Forelimb muscle (tissue), 1 donor: ENCODE measurements at regions not wholly inside any gene's neighbourhood (a gene's known extent, or its start where the extent isn't known, plus 50 kb on each side); places are given as distances from the start of the nearest gene placed in this dataset.

Experiments
- DNase-seq: peaks from one replicate; pipeline ENCODE4 v3.0.0-alpha.2; 2013; ENCODE audit warnings: low read depth

DNA sequence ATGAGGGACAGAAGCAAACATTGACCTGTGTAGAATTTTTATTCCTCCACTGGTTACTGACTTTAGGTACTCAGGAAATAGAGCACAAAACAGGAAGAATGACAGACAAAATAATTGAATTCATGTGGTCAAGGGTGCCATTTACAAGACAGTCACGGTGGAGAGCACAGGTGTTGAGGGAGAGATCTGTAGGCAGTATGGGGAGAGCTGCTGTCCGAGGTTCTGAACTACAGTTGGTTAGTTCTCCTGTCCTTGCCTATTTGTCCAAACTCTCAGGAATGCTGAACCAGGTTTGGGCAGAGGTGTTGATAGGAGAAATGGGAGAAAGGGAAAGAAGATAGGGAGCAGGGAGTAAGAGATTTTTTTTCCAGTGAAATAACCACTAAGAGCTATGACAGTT is 178.5 kb upstream of the ZBTB20 start:
- peak; percentile 17 for DNase-seq

DNA sequence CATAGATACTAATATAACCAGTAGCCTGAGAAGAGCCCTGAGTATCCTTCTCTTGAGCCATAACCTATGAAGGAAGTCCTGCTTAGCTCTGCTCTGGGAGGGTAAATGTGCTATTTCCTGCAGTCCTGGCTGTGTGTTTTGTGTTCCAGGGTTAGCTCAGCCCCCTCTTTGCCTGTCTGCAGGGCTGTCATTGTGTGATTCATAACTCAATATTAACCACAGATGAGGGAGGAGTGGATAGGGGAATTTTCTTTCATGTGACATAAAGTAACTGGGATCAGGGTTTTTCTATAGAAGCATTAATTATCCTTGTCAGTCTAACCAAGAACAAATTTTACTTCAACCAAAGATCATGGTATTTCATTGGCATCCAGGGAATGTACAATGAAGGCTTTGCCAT is 183.3 kb upstream of the ZBTB20 start:
- DNase-seq, result no peak

DNA sequence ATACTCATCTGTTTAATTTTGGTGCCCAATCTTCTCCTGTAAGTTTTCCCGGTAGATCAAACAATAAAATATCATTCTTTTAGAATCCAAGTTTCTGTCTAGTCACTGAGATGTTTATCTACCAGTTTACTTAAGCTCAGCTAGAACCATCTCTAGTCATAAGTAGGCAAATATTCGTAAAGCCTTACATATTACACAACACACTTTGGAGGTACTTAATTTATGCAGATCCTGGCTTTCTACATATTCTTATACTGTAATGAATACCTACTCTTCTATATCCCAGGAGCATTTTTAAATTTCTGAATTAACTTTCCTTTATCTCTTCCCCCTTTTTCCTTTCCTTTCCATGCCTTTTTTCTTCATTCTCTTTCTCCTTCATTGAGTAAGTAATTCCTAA is 185.9 kb upstream of the ZBTB20 start:
- DNase-seq, result no peak

DNA sequence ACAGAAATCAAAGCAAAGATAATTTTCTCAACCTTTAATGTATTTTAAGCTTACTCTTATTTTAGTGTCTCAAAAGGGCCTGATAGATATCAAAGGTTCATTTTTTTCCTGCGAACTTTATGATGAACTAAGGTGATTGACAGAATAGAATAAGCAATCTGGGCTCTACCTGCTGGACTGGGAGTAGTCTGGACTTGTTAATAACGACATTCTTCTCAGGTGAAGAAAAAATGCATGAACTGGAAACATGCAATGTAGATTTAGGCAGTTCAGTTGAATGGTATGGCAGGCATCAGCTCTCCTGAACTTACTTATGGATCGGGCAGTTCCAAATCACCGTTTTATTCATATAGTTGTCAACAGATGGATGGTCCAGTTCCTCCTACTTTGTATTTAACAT is 189.7 kb upstream of the ZBTB20 start:
- no peak for DNase-seq

DNA sequence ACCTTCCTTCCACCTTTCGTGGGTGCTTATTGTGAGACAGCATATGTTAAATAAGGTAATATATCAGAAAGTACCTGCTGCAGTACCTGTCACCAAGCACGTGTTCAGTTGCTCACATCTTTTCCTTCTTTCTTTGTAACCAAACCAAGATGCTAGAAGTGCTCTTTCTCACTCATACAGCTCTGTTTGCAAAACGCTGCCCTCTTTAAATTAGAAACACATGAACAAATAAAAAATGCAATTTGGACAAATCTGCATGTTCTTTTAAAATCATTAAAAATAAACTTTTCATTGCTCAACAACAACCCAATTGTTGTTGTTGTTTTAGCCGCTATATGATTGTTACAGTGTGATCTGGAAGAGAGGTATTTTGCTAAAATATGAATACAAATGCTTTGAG is 193.5 kb upstream of the ZBTB20 start:
- DNase-seq, result no peak

DNA sequence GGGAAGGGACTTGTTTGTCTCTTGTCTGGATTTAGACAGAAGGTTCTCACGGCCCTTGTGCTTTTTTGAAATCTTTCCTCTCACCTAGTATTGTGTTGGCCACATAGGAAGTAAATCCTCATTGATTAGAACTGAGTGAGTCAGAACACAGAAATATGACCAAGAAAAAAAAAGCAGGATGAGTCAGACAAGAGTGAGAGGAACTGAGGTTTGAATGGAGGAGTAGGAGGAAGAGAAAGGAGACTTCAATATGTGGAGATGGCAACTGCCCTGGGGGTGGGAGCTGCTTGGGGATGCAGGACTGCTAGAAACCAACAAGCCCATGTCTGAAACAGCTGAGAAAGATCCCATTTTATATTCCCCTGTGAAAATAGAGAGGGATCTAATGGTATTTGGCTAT is 194.1 kb upstream of the ZBTB20 start:
- DNase-seq, result no peak

DNA sequence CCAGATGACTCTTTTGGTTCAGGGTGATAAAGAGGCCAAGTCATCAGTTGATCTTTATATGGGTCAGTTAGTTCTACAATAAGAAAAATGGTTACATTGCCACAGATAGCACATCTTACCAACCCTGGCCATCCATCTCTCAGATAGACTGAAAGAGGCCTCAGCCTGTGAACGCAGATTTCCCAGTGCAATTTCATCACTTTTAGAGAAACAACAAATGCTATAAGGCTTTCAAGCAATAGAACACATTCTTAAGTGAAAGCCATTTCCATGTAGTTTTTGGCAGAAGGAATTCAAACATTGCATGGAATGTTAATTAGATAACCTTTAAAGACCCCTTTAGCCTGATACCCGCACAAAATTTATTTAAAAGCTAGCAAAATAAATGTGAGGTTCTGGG is 200.6 kb upstream of the ZBTB20 start:
- no peak for DNase-seq

DNA sequence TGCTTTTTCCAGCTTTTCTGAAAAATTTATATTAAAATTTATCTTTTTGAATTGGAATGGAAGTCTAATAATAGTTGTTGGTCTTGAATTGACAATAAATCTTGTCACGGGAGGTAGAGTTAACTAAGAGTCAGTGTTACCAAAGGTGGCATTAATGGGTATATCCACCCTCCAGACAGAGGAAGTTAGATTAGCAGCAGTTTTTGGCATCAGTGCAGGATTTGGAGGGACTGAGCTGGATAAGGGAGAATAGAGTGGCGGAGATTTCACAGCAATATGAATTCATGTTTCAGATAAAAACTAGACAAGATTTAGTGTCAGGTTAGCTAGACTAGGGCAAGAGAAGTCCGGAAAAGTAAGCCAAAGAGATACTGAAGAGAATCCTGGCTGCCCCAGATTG is 201.3 kb upstream of the ZBTB20 start:
- no peak for DNase-seq

DNA sequence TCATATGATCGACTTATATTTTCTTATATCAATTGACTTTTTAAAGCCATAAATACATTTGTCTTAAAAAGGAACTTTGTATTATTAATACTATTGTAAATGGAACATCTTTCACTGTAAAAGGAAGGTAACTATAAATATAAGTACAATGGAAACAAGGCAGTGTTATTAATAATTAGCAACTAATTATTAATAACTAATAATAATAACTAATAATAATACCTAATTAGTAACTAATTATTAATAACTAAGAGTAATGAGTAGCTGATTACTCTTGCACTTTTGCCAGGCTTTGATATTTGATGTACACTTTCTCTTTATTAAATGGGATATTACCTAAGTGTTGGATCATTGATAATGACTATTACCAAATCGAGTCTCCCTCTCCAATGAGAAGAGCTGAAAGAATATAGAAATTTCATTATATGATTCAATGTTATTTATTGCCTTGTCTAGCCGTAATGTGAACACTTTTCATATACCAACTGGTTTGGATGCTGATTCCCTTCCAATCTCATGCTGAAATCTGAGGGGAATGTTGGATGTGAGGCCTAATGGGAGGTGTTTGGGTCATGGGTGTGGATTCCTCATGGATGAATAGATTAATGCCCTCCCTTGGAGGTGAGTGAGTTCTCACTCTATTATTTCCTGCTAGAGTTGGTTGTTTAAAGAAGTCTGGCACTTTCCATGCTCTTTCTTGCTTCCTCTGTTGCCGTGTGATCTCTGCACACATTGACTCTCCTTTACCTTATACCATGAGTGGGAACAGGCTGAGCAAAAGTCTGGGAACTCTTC is 202.1 kb upstream of the ZBTB20 start:
- no peak for DNase-seq

DNA sequence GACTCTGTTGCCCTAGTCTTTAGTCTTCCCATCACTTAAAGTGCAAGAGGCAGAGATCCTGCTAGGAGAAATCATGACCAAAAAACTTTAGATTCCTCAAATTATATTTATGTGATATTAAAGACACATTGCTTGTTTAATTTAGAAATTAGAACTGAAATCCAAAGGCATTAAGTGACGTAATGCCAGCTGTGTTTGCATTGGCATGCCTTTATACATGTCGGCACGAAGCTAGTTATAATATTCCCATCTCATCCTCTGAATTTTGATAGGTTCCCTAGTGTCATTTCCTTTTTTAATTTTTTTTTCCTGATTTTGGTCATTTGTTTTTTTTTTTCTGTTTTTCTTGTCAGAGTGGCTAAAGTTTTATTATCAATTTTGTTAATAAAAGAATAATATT is 203.5 kb upstream of the ZBTB20 start:
- DNase-seq, result no peak

DNA sequence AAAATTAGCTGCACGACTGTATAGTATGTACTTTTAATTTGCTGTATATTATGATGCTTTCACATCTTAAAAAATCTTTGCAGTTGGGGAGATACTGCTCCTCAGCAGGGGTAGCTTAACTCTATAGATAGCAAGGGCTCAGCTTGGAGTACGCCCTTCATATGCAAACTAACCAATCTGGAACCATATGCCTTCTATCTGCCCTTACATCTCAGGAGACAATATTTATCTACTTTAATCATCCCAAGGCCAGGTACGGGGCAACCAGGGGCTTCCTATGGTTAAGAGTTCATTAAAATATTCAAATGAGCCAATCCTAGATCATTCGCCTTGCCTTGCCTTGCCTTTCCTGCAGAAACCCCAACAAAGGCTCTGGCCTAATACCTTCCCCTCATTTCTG is 204.1 kb upstream of the ZBTB20 start:
- no peak for DNase-seq

DNA sequence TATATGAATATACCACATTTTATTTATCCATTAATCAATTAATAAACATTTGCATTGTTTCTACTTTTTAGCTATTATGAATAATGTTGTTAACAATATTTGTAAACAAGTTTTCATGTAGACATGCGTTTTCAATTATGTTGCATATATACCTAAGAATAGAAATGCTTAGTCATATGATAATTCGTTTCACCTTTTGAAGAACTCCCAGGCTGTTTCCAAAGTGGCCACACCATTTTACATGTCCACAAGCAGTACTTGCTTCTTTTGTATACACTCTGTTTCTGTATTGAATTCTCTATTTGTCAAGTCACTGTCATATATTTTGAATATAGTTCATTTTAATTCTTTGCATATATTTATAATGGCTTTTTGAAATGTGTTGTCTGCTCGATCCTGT is 206.9 kb upstream of the ZBTB20 start:
- no peak for DNase-seq

DNA sequence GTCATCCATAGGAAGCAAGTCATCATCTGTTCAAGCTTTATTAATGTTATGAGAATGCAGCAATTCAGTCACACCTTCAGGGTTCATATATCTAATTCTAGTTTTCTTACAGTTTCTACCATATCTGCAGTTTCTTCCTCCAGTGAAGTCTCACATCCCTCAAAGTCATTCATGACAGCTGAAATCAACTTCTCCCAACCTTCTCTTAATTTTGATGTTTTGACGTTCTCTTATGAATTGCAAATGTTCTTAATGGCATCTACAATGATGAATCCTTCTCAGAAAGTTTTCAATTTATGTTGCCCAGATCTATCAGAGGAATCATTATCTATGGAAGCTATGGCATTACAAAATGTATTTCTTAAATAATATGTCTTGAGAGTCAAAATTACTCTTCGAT is 210.4 kb upstream of the ZBTB20 start:
- no peak for DNase-seq

DNA sequence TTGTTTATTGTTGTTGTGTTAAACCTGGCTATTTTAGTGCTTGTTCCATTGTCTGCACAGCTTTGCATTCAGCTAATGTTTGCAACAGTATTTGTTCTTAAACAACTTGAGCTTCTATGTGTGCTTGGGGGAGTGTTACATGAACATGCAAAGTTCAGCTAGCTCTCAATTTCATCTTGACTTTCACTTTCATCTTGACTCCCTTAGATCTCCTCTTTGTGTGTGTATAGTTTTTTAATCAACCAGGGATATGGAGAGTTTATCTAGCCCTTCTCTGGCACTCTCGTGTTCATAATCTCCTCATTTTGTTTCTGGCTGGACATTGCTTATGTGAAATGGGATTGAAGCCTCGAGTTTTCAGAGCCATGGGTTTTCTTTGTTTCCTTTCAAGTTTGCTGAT is 212.4 kb upstream of the ZBTB20 start:
- no peak for DNase-seq

DNA sequence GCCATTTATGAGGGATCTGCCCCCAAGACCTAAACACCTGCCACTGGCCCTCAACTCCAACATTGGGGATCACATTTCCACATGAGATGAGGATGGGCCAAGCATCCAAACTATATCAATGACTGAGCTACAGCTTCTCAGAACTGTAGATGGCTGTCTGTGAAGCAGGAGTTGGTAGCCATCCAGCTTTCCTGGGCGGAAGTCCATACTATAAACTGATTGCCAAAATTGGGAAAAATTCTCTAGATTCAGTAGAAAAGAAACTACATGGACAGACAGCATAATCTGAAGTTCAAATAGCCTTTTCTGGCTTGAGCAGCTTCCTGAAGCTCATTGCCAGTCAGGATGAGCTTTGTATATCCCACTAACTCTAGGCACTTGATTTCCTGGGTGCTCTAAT is 214.7 kb upstream of the ZBTB20 start:
- DNase-seq, result peak; percentile 17

DNA sequence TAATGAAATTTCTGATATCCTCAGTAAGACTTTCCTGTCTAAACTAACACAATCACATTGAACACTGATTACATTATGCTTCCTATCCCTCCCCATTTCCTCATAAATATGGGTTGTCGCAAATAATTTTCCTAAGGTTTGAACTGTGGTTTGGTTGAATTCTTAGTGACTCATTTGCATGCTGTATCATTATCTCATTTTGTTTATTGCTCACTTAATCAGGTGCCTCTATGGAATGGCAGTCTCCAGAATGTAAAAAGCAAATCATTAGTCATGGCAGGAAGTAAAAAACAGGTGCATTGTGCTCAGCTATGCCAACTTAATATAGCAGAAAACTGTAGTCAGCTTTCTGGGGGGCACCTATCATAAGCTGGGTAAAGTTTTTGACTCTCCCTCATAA is 216.0 kb upstream of the ZBTB20 start:
- DNase-seq, result no peak

DNA sequence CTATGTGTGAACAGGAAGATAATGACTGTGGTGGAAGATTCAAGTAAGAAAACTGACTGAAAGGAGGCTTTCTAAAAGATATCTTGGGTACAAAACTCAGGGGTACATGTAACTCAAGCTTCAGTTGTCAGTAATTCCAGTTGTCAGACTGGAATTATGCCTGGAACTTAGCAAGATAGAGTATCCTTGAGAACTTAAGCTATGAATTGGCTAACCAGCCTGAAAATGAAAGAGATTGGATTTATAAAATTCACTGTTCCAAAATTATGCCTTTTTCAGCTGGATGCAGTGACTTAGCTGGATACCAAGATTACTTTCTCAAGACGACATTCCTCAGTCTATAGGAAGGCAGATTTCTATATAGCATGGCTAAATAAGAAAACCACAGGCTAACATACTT is 221.9 kb upstream of the ZBTB20 start:
- DNase-seq, result no peak

DNA sequence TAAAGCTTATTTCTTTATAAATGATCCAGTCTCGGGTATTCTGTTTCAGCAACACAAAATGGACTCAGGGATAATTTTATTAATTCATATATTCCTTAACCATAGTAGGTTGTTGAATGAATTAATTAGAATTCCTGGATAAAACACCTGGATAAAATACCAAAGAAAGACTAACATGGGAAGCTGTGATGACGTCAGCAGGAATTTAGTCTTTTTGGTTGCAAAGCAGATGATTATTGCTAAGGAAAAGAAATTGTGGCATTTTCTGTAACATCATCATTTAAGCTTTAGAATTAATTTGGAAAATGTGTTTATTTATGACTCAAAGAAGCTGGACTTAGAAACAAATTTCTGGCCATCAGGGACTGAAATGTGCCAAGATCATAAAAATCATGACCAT is 228.3 kb upstream of the ZBTB20 start:
- DNase-seq, result no peak

DNA sequence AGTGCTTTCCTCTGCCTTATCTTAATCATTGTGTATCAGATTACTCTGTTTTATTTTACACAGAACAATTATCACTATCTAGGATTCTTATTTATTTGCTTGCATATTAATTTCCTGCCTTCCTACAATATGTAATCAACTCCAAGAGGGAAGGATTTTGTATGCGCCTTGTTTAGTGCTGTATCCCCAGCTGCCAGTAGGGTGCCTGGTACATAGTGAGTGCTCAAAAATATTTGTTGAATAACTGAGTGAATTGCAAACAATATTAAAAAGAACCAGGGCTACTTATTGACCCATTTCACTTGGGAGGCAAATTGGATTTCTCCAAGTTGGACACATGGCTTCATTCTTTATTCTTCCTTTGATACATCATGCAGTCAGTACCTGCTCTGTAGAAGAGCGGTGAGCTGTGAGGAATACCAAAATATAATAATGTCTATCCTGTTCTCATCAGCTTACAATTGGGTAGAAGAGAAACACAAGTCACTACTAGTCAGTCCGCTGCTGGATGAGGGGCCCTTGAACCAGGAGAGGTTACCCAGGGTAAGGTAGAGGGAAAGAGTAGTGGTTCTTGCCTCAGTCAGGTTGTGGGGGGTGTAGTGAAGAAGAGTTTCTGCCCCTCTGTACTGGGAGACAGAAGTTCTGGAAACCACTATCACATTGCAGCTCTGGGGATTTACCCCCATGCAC is 233.9 kb upstream of the ZBTB20 start:
- DNase-seq, result no peak

DNA sequence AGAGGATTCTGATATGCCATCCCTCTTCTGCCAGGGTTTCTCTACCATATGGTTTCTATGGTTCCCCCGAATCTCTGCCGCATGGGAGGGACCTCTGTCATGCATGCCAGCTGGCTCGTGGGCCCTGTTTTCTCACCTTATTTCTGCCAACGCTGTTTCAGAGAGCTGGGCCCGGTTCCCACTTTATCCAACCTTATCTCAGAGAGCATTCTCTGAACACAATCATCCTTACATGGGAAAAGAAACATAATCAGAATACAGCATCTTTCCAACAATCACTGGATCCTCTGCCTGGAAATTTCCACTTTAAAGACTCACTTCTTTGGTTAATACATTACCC is 234.5 kb upstream of the ZBTB20 start:
- DNase-seq, result no peak

DNA sequence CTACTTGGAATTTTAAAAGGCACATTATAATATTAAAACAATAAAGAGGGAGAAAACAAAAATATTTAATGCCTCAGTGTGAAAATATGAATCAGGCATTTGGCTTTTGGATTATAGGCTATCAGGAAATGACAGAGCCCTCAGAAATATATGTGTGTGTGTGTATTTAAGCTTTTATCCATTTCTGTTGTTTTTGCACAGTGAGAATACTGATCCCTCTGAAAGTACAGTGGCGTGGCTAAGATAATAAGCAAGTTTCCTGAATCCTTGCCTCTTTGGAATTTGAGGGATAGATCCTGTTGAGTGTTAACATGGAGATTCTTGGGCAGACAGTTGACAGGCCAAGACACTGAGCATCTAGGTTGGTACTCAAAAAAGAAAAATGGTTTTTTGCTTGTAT is 234.8 kb upstream of the ZBTB20 start:
- no peak for DNase-seq

DNA sequence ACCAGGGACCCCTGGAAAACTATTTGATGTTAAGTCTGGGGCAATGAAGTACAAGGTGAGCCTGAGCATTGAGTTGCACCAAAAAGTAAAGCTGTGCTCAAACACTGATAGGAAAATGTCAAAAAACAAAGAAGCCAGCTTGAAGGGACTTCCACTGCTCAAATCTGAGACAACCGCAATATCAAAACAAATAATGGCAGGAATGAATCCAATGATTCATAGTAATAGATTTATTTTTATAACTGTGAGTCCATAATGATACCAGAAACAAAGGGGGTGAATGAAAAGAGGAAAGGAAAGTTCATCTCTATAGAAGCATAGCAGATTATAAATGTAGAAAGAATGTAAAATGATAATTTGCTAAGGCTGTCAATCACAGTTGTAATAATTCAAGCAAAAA is 237.3 kb upstream of the ZBTB20 start:
- no peak for DNase-seq

DNA sequence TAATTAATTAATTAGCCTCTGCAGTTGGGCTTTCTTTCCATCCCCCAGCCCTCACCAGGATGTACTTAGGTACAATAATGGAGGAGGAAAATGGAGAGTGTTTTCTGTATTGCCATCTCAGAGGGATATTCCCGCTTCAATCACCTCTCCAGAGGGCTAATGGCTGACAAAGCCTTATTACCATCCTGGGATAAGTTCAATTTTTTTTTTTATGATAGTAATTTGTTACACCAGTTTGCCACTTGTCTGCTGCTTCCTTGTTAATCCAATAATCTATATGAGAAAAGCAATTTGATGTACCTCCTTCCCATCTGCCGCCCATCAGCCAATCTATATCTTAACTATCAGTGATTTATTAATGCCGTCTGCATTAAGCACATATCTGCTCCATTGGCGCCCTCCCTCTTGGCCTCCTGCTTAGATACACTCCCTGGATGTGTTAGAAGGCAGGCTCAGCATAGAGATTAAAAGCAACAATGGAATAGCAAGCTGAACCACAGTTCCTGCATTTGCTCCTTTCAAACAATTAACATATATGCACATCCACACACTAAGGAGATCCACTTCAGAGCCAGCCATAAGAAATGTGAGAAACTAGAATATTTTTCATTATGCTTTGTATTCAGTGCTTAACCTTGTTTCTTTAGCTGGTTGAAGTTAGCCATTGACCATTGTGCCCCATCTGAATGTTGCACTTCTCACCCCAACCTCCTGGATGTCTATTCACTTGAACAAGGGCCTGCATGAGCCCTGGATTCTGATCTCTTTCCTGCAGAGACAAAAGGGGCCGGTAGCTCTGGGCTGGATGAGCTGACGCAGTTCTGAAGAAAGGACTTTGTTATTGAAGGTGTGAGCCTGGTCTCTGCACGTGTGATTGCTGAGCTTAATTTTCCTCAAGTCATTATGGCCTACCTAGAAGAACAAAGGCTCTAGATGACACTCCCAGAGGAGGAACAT is 237.3 kb upstream of the GAP43 start:
- no peak for DNase-seq
